Lower lobe of right lung (tissue), 2 donors: ENCODE measurements at regions not wholly inside any gene's neighbourhood (a gene's known extent, or its start where the extent isn't known, plus 50 kb on each side); places are given as distances from the start of the nearest gene placed in this dataset.
A peak's percentile ranks its signal among the peaks of the same experiment; 100 is the strongest.
"Not testable (repeated sequence)": the region's sequence is repeated elsewhere in the genome, so short reads cannot be mapped to it uniquely, and the experiment has no call there.

Source experiments
- ATAC-seq, 2 donors: fragments of 200-7000 bp; cut with Tn5 transposase; one replicate each; pipeline ENCODE4 v1.9.1; 2020 to 2022; ENCODE audit warnings: mild to moderate bottlenecking in 2 of 2, moderate library complexity in 2 of 2
- DNase-seq: peaks from one replicate; pipeline ENCODE4 v3.0.0-alpha.2; 2020
- H3K27ac ChIP-seq: fragments of 200-600 bp; one replicate; pipeline ENCODE4 v1.8.0; 2022
- H3K27me3 ChIP-seq: fragments of 200-600 bp; one replicate; pipeline ENCODE4 v1.8.0; 2022; ENCODE audit warnings: low read depth
- H3K36me3 ChIP-seq: fragments of 200-600 bp; one replicate; pipeline ENCODE4 v1.8.0; 2022; ENCODE audit warnings: mild to moderate bottlenecking
- H3K4me1 ChIP-seq: fragments of 200-600 bp; one replicate; pipeline ENCODE4 v1.8.0; 2022
- H3K4me3 ChIP-seq: fragments of 200-600 bp; one replicate; pipeline ENCODE4 v1.8.0; 2022; ENCODE audit warnings: mild to moderate bottlenecking
- H3K9me3 ChIP-seq: fragments of 200-600 bp; one replicate; pipeline ENCODE4 v1.8.0; 2022
- CTCF ChIP-seq: fragments of 200-600 bp; IDR thresholded peaks from one replicate; pipeline ENCODE4 v1.8.0; 2022; ENCODE audit warnings: antibody characterized with exemption, mild to moderate bottlenecking
- intact Hi-C: fragments of 100-400 bp; cut with DNase I; formaldehyde crosslinking; loops from one replicate; pipeline ENCODE4 v1.11.0; 2022
- donor health status: DM: no; HTN: yes; CAD: no; lungs with severe emphysema.

GRCh38 chr4:49510238-49510637, 524.2 kb downstream of the CWH43 start:
- H3K27ac ChIP-seq, H3K27me3 ChIP-seq, H3K36me3 ChIP-seq, H3K4me3 ChIP-seq, ATAC-seq, H3K4me1 ChIP-seq, intact Hi-C loops, DNase-seq: not testable (repeated sequence)
- peaks cover 19% of the 10 kb centered on the region for H3K9me3 ChIP-seq

GRCh38 chr4:49511353-49511752, 525.3 kb downstream of the CWH43 start:
- DNase-seq, H3K4me3 ChIP-seq, intact Hi-C loops, H3K27ac ChIP-seq, H3K27me3 ChIP-seq, ATAC-seq, H3K36me3 ChIP-seq, H3K4me1 ChIP-seq: not testable (repeated sequence)
- peaks cover 19% of the 10 kb centered on the region for H3K9me3 ChIP-seq

- H3K27ac ChIP-seq, intact Hi-C loops, H3K4me3 ChIP-seq, H3K27me3 ChIP-seq, H3K4me1 ChIP-seq, H3K36me3 ChIP-seq, ATAC-seq, DNase-seq: not testable (repeated sequence)
- H3K9me3 ChIP-seq: peaks cover 19% of the 10 kb centered on the region
Observed at GRCh38 chr4:49511881-49512491, 525.9 kb downstream of the CWH43 start.

GRCh38 chr4:49512641-49513545, 526.8 kb downstream of the CWH43 start:
- H3K4me3 ChIP-seq, H3K36me3 ChIP-seq, H3K4me1 ChIP-seq, H3K27me3 ChIP-seq, H3K27ac ChIP-seq, ATAC-seq, intact Hi-C loops: not testable (repeated sequence)
- peaks cover 19% of the 10 kb centered on the region for H3K9me3 ChIP-seq
- peak; percentile 64 for DNase-seq

- DNase-seq: peak; percentile 51
- H3K9me3 ChIP-seq: peaks cover 19% of the 10 kb centered on the region
- intact Hi-C loops, ATAC-seq, H3K27ac ChIP-seq, H3K36me3 ChIP-seq, H3K4me1 ChIP-seq, H3K27me3 ChIP-seq, H3K4me3 ChIP-seq: not testable (repeated sequence)
Observed at GRCh38 chr4:49513546-49514115, 527.6 kb downstream of the CWH43 start.

- H3K27ac ChIP-seq, ATAC-seq, H3K27me3 ChIP-seq, H3K4me1 ChIP-seq, H3K36me3 ChIP-seq, intact Hi-C loops, H3K4me3 ChIP-seq: not testable (repeated sequence)
- H3K9me3 ChIP-seq: peaks cover 19% of the 10 kb centered on the region
- peak; percentile 64 for DNase-seq
Observed at GRCh38 chr4:49514171-49514699, 528.2 kb downstream of the CWH43 start.

- H3K27ac ChIP-seq, intact Hi-C loops, ATAC-seq, H3K4me1 ChIP-seq, H3K36me3 ChIP-seq, H3K27me3 ChIP-seq, H3K4me3 ChIP-seq: not testable (repeated sequence)
- peaks cover 19% of the 10 kb centered on the region for H3K9me3 ChIP-seq
- peak; percentile 34 for DNase-seq
Observed at GRCh38 chr4:49514841-49515240, 528.8 kb downstream of the CWH43 start.

GRCh38 chr4:49515241-49515640, 529.2 kb downstream of the CWH43 start:
- H3K4me3 ChIP-seq, H3K27ac ChIP-seq, H3K36me3 ChIP-seq, H3K27me3 ChIP-seq, H3K4me1 ChIP-seq, DNase-seq, ATAC-seq, intact Hi-C loops: not testable (repeated sequence)
- H3K9me3 ChIP-seq: peaks cover 19% of the 10 kb centered on the region

GRCh38 chr4:49516096-49516495, 530.0 kb downstream of the CWH43 start:
- H3K27ac ChIP-seq, intact Hi-C loops, H3K27me3 ChIP-seq, ATAC-seq, H3K4me3 ChIP-seq, H3K36me3 ChIP-seq, H3K4me1 ChIP-seq: not testable (repeated sequence)
- peak; percentile 48 for DNase-seq
- peaks cover 19% of the 10 kb centered on the region for H3K9me3 ChIP-seq

GRCh38 chr4:49516796-49517195, 530.7 kb downstream of the CWH43 start:
- Histone ChIP-seq H3K27ac (no peak overlapping the region), H3K27me3 (no peaks in the 10 kb centered on the region), H3K4me1 (no peaks in the 10 kb centered on the region), H3K9me3 (peaks cover 13% of the 10 kb centered on the region), H3K4me3 (no peak overlapping the region), H3K36me3 (no peaks in the 10 kb centered on the region)
- no peak for TF ChIP-seq CTCF
- intact Hi-C loops: no loop called here
- no peak for ATAC-seq
- peak; percentile 38 for DNase-seq

- H3K36me3 ChIP-seq, DNase-seq, intact Hi-C loops, H3K27ac ChIP-seq, H3K27me3 ChIP-seq, H3K4me1 ChIP-seq, ATAC-seq, H3K9me3 ChIP-seq, H3K4me3 ChIP-seq: not testable (repeated sequence)
Observed at GRCh38 chr4:49517485-49518205, 531.6 kb downstream of the CWH43 start.
